ENCODE measurements at regions not wholly inside any gene's neighbourhood (a gene's known extent, or its start where the extent isn't known, plus 50 kb on each side); places are given as distances from the start of the nearest gene placed in this dataset.

DNA sequence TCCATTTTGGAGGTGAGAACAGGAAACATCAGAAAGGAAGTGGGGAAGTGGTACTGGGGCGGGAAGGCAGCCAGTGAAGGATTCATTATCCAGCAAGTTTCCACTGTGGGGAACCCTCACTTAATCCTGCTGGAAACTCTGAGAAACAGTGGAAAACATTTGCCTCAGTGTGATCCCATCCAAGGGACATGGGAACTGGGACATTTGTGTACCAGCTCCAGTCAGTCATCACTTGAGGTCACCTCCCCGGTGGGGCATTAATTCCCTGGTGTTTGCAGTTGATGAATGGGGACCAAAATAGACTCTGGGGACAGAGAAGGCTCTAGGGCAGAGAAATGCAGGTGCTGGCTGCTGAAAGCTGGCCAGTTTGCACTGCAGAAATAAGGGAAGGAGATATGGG lies 599.9 kb downstream of the BUD13 start:
- TF ChIP-seq, protein P1, sequence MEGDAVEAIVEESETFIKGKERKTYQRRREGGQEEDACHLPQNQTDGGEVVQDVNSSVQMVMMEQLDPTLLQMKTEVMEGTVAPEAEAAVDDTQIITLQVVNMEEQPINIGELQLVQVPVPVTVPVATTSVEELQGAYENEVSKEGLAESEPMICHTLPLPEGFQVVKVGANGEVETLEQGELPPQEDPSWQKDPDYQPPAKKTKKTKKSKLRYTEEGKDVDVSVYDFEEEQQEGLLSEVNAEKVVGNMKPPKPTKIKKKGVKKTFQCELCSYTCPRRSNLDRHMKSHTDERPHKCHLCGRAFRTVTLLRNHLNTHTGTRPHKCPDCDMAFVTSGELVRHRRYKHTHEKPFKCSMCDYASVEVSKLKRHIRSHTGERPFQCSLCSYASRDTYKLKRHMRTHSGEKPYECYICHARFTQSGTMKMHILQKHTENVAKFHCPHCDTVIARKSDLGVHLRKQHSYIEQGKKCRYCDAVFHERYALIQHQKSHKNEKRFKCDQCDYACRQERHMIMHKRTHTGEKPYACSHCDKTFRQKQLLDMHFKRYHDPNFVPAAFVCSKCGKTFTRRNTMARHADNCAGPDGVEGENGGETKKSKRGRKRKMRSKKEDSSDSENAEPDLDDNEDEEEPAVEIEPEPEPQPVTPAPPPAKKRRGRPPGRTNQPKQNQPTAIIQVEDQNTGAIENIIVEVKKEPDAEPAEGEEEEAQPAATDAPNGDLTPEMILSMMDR (IDR thresholded peaks at IDR 0.05), result no peak
- Mint-ChIP-seq H3K36me3 (ENCODE audit: unreplicated experiment) (no peaks in the 10 kb centered on the region), H3K4me3 (ENCODE audit: unreplicated experiment) (no peak overlapping the region), H3K27me3 (ENCODE audit: unreplicated experiment) (peaks cover 17% of the 10 kb centered on the region), H3K4me1 (ENCODE audit: unreplicated experiment) (no peaks in the 10 kb centered on the region), H3K9me3 (ENCODE audit: unreplicated experiment) (no peaks in the 10 kb centered on the region), H3K27ac (ENCODE audit: unreplicated experiment) (no peak overlapping the region)
- peak; percentile 34 for DNase-seq (ENCODE audit: extremely low spot score, unreplicated experiment)

DNA sequence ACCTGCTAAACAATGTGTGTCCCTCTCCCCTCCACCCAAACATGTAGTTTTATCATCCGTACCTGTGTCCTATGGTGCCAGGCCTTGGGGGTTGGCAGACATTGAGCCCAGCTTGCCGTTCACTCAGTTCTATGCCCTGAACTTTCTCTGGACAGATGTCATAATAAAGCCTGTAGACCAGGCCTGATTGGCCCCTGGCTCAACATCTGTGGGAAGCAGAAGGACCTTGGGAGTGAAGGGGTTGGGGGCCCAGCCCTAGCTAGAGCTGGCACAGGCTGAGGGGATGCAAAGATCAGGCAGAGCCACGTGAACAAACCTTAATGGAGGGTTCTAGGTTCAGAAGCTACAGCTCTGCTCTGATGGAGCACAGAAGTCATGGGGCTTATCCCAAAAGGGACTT lies 600.6 kb downstream of the BUD13 start:
- peak; percentile 30 for DNase-seq (ENCODE audit: extremely low spot score, unreplicated experiment)
- Mint-ChIP-seq H3K27ac (ENCODE audit: unreplicated experiment) (no peak overlapping the region), H3K27me3 (ENCODE audit: unreplicated experiment) (peaks cover 17% of the 10 kb centered on the region), H3K4me1 (ENCODE audit: unreplicated experiment) (no peaks in the 10 kb centered on the region), H3K4me3 (ENCODE audit: unreplicated experiment) (no peak overlapping the region), H3K9me3 (ENCODE audit: unreplicated experiment) (no peaks in the 10 kb centered on the region), H3K36me3 (ENCODE audit: unreplicated experiment) (no peaks in the 10 kb centered on the region)
- TF ChIP-seq, protein P1 (IDR thresholded peaks at IDR 0.05), result no peak

DNA sequence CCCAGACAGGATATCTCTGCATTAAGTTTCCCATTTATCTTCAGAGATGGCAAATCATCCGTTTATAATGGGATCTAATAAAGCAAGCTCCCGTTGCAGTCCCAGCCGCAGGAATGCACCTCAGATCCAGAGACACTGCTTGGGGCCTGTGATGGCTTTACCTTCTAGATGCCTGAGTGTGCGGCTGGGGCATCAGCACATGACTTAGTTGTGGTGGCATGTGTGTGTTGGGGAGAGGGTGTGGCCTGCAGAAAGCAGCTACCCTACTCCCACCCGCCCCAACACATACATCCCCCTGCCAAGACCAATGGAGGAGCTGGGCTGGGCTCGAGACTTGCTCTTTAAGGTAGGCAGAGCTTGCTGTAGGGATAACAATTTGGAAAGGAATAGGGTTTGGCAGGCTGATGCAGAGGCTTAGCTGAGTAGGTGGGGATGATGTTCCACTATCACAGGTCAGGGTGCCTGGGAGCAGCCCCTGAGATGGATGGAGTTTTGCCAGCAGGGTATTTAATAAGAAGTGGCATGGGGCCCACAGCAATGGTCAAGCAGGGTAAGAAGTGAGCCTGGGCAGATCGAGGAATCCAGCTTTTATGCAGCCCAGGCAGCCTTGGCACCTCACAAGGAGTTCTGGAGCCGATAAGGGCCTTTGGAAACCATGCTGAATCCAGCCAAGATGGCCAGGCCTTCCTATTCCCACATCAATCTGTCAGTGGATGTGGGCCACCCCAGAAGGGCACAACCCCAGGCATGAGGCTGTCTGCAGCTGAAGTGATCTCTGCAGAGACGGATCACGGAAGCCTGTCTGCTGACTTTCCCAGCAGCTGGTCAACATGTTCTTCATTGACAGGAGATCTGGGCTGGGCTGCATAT lies 601.3 kb downstream of the BUD13 start:
- Mint-ChIP-seq H3K4me3 (ENCODE audit: unreplicated experiment) (no peak overlapping the region), H3K9me3 (ENCODE audit: unreplicated experiment) (no peaks in the 10 kb centered on the region), H3K27ac (ENCODE audit: unreplicated experiment) (no peak overlapping the region), H3K27me3 (ENCODE audit: unreplicated experiment) (peaks cover 17% of the 10 kb centered on the region), H3K36me3 (ENCODE audit: unreplicated experiment) (no peaks in the 10 kb centered on the region), H3K4me1 (ENCODE audit: unreplicated experiment) (no peaks in the 10 kb centered on the region)
- DNase-seq (ENCODE audit: extremely low spot score, unreplicated experiment), result peak; percentile 81
- TF ChIP-seq, protein P1 (IDR thresholded peaks at IDR 0.05), result no peak

DNA sequence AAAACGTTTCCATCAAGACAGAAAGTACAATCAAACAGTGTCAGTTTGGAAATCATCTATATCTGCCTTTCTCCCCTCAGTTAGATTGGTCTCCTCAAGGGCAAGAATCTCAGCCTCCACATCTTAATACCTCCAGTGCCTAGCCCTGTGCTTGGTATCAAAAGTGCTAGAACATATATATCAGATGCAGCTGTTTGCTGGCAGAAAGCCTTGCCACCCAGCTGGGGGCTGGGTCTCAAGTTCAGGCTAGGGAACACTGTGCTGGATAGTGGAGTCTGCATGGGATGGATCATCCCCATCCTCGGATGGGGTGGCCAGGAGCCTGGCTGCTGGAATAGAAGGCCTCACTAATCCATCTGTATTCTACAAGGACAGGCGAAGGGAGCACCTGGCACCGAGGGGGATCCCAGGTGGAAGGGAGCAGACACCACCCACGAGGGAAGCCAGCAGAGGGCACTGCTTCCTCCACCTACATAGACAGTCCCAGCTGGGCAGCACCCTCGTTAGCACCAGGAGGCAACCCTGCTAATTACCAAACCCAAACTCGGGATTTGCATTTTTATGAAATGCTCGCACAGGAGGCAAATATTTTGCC lies 602.2 kb downstream of the BUD13 start:
- H3K27ac Mint-ChIP-seq (ENCODE audit: unreplicated experiment), result no peak overlapping the region
- TF ChIP-seq, protein P1 (IDR thresholded peaks at IDR 0.05), result no peak
- H3K4me1 Mint-ChIP-seq (ENCODE audit: unreplicated experiment), result no peaks in the 10 kb centered on the region
- no peak overlapping the region for H3K4me3 Mint-ChIP-seq (ENCODE audit: unreplicated experiment)
- no peaks in the 10 kb centered on the region for H3K9me3 Mint-ChIP-seq (ENCODE audit: unreplicated experiment)
- H3K27me3 Mint-ChIP-seq (ENCODE audit: unreplicated experiment), result peaks cover 15% of the 10 kb centered on the region
- peak; percentile 63 for DNase-seq (ENCODE audit: extremely low spot score, unreplicated experiment)
- no peaks in the 10 kb centered on the region for H3K36me3 Mint-ChIP-seq (ENCODE audit: unreplicated experiment)

DNA sequence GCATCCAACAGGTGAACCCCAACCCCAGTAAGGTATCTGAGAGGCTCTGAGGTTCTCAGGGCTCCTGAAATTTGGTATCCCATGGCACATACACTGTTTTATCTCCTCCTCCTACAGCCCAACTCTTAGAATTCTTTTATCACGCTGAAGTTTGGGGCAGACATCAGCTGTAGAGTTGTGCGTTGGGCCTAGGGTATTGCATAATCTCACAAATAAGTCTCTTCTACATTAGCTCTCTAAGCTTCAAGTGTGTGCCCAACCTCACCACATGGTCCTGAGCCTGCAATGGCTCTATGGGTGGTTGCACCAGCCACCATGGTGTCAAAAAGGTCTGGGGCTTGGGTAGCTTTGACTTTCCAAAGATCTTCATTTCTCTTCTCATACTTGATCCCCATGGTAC lies 603.0 kb downstream of the BUD13 start:
- Mint-ChIP-seq H3K27me3 (ENCODE audit: unreplicated experiment) (peaks cover 11% of the 10 kb centered on the region), H3K36me3 (ENCODE audit: unreplicated experiment) (no peaks in the 10 kb centered on the region), H3K4me3 (ENCODE audit: unreplicated experiment) (no peak overlapping the region), H3K4me1 (ENCODE audit: unreplicated experiment) (no peaks in the 10 kb centered on the region), H3K9me3 (ENCODE audit: unreplicated experiment) (no peaks in the 10 kb centered on the region), H3K27ac (ENCODE audit: unreplicated experiment) (no peak overlapping the region)
- TF ChIP-seq, protein P1 (IDR thresholded peaks at IDR 0.05), result no peak
- peak; percentile 56 for DNase-seq (ENCODE audit: extremely low spot score, unreplicated experiment)
